HG02571 (cell line): ENCODE measurements at regions not wholly inside any gene's neighbourhood (a gene's known extent, or its start where the extent isn't known, plus 50 kb on each side); places are given as distances from the start of the nearest gene placed in this dataset.

Experiments
- ATAC-seq: cut with Tn5 transposase; IDR thresholded peaks from one replicate; pipeline ENCODE4 v1.9.1; 2021; ENCODE audit warnings: mild to moderate bottlenecking, moderate library complexity; ENCODE audit not compliant: unreplicated experiment

DNA sequence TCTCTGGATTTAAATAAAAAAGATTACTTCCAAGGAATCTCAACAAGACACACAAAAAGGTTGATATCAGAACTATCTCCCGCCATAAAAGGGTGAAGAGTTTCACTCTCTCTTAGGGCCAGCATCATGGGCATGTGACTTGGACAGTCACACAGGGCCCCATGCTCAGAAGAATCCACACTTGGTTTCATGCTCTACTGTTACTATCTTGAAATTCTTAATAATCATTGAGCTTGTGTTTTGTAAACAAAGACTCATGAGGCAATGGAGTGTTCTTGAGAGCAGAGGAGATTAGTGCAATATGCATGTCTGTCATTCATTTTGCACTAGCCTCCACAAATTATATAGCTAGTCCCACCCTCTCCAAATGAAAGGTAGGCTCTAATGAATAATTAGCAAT lies 58.4 kb downstream of the HMHB1 start:
- ATAC-seq = no peak

DNA sequence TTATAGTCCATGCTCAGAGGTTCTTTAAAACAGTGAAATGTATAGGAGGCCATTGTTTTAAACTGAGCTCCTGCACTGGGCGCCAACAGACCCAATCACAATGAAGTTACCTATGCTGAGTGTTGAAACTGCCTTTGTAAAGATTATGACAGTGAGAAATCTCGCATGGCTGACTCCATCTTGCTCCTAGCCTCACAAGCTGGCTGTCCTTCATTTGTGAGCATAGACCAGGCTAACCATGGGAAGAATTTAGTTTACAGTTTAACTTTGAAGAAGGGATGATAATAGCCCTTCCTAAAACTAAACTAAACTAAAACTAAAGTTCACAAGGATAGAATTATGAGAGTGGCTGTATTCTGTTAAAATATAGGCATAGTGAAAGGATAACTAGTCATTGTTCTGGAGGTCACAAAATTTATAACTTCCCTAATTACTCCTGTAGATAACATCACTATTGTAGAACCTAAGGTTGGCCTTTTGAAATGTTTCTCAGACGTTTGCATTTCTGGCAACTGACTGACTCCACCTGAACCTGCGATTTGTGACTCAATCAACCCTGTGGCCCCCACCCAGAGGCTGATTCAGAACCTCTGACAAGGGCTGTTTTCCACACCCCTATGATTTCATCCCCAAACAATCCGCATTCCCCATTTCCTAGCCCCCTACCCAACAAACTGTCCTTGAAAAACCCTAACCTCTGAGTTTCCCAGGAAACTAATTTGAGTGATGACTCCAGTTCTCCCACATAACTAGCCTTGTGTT lies 59.1 kb downstream of the HMHB1 start:
- no peak for ATAC-seq

DNA sequence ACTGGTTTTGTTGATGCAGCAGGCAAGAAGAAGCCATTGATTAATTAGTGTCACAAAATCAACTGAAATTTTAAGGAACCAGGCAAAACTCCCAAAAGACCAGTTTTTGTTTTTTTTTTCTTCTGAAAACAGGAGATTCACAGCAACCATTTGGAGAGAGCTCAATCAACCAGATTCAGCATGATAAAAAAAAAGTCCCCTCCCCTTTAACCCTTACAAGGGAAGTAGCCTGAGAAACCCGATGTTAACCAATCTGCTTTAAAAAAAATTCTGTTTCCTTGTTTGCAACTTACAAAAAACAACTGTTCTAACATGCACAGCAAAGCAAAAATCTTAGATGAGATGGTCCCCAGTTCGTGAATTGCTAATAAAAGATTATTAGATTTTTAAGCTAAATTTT lies 59.7 kb downstream of the HMHB1 start:
- ATAC-seq = no peak

DNA sequence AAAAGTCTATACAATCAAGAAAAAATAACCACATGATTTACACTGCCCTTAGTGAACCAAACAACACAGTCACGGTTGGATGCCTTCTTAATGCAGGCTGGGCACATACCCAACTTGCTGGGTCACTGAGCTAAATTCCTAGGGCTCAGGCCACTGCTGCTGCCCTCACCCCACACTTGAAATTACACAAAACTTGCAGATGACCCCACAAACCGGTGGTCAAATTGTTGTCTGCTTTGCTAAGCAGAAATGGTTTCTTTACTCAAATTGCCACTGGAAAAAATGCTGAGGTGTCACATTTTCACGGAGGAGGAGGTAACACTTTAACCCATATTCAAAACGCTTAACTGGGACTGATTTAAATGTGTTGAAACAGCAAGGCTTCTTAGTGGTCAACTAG lies 62.4 kb downstream of the HMHB1 start:
- ATAC-seq = no peak

DNA sequence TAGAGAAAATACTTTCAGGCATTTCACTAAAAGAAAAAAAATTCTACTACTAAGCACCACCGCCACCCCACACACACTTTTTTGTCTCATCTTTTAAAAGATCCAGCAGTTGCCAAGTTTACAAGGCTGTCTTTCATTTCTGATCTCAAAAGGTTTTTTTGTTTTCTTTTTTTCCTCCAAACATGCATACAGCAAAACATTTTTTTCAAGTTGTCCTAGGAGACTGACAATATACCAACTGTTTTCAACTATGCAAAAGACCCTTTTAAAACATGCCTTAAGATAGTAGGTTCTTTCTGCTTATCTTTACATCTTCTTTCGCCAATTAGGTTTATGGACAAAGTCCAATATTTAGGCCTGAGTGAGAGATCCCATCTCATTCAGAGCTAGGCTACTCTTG lies 65.2 kb downstream of the HMHB1 start:
- ATAC-seq = no peak

DNA sequence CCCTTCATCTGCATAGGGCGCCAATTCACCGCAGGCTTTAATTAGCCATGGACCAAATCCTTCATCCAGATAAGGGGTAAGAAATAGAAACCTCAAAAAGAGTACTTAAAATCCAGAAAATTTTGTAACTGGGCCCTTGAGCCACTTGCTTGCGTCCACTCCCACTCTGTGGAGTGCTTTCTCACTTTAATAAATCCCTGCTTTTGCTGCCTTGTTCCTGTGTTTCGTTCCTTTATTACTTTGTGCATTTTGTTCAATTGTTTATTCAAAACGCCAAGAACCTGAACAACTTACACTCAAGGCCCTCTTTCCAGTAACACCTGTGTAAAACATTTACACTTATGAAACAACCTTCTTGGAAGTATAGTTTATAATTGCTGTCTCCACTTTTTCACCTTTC lies 66.5 kb downstream of the HMHB1 start:
- no peak for ATAC-seq

DNA sequence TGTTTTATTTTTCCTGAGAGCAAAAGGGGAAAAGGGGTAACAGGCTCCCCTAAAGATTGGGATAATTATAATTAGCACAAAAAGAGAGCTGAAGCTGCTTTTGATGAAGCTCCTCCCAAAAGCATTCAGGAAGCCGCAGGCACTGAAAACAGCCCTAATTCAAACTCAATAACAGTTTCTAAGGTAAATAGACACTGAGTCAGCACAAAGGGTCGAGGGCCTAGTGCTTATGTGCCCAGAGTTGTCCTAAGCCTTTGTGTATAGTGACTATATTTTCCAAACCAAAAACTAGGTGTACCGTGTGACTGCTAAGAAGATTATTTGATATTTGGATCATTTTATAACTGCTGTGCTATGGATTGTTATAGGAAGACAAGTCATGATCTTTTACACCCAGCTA lies 67.7 kb downstream of the HMHB1 start:
- ATAC-seq = no peak

DNA sequence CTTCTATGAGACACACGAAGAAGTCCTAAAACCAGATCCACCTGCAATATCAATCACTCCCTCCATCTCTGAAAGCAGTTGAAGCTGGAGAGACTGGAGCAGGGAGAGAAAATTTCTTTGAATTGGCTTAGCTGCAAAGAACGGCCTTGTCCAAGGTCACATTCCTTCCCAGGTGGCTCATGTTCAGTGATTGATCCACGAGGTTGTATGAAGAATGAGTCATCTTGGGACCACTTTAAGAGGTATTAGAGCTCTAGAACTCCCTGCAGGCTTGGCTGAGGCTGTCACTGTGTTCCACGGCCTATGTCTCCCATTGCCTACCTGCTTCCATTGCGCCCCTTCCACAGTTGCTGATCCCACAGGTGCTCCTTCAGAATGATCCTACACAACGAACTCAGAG lies 68.2 kb downstream of the HMHB1 start:
- no peak for ATAC-seq

DNA sequence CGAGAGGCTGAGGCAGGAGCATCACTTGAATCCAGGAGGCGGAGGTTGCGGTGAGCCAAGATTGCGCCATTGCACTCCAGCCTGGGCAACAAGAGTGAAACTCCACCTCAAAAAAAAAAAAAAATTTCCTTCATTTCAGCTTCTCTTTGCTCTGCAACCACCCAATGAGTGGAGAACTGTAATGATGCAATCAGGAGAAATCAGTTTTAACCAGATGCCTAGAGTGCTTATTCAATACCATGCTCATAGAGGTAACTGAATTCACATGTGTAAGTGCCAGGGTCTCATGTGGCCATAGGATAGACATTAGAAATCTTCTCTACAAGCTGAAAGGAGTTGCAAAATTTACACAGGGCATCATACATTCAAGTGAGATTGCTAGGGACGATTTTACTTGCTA lies 70.6 kb downstream of the HMHB1 start:
- ATAC-seq = no peak

DNA sequence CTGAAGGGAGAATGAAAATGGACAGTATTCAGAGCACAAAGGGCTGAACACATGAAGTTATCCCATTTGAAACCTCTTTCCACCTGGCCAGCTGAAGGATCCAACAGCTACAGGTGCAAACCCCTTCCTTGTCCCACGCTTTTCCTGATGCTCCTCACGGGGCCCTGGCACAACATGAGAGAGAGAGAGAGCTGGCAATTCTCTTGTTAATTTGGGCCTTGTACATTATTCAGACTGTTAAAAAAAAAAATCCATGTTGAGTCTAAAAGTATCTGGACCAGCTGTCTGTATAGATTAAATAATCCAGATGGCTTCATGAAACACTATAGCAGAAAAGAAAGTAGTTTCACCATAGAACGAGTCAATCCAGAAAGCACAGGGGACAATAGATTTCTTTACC lies 74.1 kb downstream of the HMHB1 start:
- ATAC-seq = no peak

DNA sequence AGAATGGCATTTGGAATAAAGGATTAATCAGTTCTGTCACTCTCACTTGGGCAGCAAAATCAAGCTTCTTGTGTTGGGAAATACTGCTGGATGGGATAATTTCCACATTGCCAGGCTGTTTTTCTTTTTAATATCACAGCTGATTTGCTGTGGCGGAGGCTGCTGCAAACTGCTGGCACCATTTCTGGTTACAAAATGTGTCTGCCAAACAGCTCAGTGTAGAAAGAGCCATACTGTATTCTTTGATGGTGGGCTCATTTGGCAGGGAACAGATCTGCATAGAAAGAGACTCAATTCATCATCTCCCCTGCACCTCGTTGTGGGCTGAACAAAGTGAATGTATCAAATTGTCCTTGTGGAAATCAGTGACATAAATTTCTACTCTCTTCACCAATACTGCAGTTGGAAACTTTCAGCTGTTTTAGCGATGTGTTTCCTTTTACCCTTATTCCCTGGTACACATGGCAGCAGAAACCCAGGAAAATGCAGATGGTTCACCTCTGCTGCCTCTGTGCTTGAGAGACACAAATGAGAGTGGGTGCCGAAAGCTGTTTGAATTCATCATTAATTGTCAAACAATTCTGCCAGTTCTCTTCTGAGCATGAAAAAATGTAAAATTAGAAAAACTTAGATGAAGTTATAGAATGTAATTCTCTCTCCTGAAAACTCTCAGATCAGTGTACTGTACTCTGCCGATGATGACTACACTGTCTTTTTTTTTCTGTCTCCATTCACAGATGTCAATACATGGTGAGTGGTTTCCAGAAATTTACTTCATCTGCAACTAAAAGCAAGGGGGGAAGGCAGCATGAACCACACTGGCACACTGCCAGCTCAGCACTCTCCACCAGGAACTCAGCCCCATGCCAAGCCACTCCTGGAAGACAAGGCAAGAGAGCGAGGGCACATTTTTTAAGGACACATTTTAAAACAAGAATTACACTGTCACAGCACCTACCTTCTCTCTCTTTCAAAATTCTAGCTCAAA lies 75.0 kb downstream of the HMHB1 start:
- no peak for ATAC-seq

DNA sequence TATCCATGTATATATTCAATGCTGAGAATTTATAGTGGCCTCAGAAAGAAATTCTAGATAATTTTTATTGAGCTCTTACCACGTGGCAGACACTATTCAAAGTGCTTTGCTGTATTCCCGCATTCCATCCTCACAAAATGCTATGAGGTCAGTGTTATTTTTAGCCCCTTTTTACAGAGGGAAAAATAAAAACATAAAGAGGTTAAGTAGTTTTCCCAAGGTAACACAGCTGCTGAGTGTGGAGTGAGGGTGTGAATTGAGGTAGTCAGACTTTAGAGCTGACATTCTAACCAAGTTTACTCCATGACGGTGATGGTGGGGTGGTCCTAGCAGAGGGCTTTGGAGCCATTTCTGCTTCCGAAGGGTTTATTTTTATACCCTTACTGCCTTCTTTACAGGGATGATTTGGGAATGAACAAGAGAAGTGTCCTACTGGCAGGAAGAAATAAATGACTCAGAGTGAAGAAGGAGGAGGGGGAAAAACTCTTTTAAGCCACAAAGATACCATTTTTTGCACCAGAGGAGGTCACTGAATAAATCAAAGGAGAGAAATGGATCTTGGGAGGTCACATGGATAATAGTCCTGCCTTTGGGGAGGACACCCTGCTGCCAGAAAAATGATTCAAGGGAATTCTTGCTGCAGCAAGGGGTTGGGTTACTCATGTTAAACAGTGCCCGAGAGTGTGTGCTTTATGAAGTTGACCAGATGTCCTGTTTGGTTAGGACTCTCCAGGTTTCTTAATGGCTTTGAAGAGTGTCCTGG lies 76.1 kb downstream of the HMHB1 start:
- no peak for ATAC-seq

DNA sequence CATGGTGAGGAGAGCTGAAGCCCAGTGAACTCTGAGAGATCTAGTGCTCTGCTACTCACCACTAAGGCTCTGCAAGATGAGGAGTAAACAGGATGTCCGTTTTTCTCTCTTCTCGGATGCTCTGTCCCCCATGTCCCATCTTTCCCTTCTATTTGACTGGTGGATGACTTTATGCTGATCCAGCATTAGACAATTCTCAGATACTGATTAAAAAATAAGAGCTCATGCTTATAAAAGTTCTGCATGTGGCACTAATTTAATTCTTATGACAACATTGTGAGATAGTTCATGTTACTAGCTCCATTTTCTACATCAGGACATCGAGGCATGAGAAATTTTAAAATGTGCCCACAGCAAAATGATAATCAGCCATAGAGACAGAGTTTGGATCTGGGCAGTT lies 77.0 kb downstream of the HMHB1 start:
- ATAC-seq = no peak

DNA sequence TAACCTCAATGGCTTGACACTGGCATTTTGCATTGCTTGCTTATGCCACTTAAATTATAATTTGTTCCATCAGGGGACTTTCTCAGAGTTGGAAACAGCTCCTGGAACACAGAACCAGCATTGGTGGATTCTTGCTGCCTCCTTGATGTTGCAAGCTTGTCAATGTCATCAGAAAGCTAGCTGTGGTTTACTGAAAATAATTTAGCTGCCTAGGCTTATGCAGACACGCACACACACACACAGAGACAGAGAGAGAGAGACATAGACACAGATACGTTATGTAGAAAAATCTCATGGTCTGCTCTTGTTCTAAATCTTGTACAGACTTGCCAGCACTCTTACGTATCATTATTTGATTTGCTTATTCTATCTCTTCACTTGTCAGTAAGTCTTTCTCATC lies 78.0 kb downstream of the HMHB1 start:
- no peak for ATAC-seq

DNA sequence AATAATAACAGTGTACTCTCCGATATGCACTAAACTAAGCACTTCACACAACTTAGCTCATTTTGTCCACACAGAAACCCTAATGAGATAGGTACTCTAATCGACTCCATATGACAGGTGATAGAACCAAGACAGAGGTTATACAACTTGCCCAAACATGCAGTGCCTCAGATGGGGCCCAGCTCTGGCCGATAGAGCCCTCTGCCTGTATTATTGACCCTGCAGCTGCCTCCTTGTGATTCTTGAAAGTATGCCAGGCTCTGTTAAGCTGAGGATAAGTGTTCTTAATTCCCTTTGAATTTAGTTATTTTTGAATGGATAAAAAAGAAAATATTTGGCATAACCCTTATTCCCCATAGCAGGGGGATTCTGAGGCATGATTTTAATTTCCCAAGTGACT lies 78.5 kb downstream of the HMHB1 start:
- no peak for ATAC-seq

DNA sequence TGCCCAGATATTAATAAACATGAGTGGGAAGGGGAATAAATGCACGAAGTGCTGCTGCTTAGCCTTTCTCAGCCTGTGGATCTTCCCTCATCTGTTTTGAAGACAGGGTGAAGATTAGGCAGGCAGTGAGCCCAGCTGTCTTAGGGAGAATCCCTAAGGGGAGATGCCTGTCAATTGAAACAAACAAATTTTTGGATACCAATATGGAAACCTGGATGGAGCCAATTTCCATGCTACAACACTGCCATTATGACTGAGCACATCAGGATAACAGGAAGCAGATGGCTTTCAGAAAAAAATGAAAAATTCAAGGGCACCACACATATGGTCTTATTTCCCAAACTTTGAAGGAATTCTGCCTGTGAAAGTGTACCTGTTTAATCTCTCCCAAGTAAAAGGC lies 80.3 kb downstream of the HMHB1 start:
- ATAC-seq = no peak

DNA sequence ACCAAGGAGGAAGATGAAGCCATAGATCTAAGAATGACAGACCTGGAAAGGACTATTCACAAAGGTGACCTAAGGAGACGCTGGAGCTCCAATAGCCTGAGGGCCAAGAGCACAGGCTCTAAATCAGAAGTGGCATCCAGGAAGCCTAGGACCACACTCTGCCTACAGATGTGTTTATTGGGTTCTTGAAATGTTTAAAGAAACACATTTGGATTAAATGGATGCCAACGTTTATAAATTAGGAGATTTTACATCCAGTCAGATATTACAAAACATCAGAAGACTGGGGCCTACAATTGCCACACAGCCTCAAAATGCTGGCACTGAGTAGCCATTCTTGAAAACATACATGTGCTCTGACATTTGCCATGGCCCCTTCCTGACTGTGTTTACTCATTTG lies 80.9 kb downstream of the HMHB1 start:
- ATAC-seq = no peak

DNA sequence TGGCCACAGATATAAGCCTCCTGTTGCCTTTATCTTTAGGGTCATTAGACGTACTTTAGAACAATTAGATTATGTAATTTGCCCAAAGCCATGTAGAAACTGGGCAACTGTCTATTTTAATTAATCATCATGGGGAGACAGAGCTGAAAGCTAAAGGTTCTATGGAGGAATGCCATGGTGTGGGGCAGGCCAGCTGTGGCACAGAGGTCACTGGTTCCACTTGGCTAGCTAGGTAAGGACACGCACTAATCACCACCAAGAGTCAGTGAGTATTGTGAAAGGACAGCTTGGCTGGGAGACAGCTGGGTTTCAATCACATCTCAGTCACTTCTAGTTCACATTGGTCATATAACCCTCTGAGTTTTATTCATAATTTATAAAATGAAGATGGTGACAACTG lies 81.7 kb downstream of the HMHB1 start:
- no peak for ATAC-seq

DNA sequence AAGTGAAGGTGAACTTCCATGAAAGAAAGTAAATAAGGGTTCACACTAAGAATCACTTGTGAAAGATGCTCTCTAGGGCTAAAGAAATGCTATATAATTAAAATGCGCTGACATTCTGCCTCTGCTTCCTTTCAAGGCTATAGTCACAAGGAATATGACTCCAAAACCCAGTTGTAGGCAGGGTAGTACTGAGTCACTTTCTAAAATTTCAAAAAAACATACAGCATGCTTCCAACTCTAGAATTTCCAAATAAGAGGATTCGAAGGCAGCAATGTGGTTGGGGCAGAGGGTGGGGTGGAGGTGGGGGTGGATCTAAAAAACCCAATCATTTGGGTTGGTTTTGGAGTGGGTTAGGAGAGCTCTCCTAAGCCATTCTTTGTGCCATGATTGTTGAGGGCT lies 84.6 kb downstream of the HMHB1 start:
- no peak for ATAC-seq

DNA sequence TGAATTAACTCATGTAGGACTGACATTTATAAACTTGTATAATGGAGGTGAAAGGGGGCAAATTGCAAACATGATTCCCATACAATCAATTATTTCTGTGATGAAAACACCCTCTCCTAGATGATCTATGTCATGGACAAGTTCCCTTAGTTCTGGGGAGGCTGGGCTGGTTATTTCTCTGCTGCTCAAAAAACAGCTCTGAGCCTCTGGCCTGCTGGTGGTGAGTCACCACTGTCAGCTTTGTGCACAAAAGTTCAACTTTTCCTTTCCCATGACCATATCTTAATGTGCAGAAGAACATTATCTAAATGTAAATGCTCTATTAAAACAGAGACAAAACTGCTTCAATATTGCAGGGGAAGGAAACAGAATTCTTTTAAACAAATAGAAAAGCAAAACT lies 85.0 kb downstream of the HMHB1 start:
- ATAC-seq = no peak

DNA sequence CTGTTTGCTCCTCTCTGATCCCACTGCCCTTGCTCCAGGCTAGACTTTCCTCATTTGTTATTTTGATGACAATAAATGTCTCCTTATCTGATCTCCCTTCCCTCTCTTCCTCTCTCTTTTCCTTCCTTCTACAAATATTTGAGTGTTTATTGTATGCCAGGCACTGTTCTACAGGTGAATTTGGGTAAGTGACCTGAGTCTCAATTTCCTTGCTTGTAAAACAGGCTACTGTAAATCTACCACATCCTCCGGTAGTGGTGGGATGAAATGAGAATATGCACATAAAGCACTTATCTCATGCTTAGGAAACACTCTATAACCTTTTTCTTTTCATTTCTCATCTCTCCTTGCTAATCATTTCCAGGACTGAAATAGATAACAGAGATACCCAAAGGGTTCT lies 86.4 kb downstream of the HMHB1 start:
- ATAC-seq = no peak
